CD1c-positive myeloid dendritic cell (primary cell): ENCODE measurements at regions not wholly inside any gene's neighbourhood (a gene's known extent, or its start where the extent isn't known, plus 50 kb on each side); places are given as distances from the start of the nearest gene placed in this dataset.
A peak's percentile ranks its signal among the peaks of the same experiment; 100 is the strongest.

ENCODE experiments used
- DNase-seq: peaks from one replicate; pipeline ENCODE4 v3.0.0-alpha.2; 2016; ENCODE audit errors: extremely low spot score

DNA sequence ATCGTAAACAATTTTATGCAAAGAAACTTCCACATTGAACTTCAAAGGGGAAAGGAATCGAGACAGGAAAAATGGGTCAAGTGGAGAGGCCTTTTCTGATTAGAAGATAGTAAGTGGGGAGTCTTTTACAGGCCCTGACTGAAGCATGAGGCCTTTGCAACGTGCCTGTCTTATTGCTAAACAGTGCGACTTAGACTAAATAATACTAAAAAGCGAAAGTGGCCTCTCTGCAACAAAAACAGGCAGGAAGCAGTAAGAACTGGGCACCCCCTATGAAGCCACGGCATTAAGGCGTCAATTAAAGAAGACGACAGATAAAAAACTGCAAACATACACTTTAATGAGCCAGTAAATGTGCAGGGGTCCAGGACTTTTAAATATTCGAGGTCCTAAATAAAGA, 283.4 kb upstream of the GRIP1 start:
- DNase-seq = no peak

DNA sequence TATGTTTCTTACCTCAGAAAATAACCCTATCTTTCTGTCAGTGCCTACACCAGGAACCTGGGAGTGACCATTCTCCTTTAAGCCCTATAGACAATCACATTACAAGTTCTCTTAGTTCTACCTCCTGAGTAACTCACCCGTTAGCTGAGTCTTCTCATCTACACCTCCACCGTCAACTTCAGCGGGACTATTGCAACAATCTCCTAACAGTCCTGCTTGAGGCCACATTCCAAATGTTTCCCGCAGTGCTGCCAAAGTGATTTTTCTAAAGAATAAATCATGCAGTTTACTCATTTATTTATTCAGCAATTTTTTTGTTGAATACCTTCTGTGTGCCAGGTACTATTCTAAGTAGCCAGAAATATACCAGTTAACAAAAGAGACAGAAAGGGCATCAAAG, 285.0 kb upstream of the GRIP1 start:
- DNase-seq = no peak

DNA sequence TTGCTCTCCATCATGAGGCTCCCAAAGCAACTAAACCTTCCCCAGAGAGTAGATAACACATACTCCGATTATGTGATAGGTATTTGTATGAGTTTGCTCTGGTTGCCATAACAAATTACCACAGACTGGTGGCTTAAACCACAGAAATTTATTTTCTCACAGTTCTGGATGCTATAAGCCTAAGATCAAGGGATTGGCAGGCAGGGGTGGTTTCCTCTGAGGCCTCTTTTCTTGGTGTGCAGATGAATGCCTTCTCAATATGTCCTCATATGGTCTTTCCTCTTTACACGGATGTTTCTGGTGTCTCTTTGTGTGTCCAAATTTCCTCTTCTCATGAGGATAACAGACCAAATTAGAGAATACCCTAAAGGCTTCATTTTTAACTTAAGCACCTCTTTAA, 285.8 kb upstream of the GRIP1 start:
- peak; percentile 6 for DNase-seq

DNA sequence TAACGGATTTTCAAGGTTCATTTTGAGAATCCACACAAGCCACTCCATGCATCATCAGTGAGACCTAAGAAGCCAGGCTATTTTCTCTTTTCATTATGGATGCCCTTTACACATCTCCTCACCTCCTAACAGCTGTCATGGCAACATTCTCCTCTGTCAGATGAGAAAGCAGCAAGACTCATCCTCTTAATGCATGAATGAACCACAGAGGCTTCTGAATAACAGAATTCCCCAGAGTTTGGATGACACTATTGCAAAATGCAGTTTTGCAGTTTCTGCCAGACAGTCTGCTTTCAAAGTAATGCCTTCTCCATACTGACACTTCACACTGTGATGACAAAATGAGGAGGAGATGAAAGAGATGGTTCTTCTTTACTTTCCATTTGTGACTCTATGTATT, 286.7 kb upstream of the GRIP1 start:
- no peak for DNase-seq

DNA sequence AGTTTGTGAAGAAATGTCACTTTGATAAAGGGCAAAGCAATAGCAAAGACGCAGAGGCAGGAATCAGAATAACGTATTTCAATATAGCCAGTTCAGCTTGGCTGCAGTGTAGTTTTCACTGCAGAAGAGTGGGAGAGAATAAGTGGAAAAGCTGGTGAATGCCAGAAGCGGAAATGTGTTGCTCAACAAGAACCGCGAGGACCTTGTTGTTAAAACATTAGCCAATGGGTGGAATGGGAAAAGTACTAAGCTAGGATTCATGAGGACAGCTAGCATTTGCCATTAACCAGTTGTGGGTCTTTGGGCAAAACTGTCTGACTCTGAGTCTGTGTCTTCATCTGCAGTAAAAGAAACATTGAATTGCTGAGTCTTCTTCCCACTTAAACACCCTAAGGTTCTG, 292.9 kb upstream of the GRIP1 start:
- DNase-seq = no peak

DNA sequence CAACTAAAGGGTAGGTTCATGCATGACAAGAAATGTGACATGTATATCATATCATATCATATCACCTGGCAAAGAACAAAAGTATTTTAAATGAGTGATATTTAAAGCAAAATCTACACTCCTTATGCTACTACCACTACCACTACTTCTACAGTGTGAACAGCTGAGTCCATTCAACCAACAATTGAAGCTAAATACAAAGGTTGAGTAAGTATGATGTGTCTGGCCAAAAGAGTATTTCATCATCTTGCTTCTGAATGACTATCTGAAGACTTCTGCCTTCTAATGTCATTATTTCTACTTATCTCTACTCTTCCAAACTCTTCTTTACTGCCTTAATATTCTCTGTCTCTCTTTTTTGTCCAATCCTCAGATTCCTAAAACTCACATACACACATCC, 292.6 kb upstream of the CAND1 start:
- no peak for DNase-seq

DNA sequence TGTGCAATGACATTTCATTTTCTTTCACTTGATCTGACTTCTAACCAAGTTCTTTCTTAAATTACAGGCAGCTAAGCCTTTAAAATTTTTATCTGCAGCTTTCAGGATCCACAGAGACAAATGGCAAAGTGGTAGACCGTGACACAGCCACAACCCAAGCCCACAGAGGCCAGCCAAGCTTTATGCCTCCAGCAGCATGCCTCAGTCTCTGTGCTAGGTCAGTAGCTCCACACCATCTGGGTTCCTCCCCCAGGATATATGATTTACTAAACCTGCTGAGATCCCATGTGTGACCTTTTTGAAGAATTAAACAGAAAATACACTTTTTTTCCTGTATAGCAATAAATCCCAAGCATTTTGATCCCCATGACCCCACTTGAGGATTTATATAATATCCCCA, 290.4 kb upstream of the CAND1 start:
- no peak for DNase-seq

DNA sequence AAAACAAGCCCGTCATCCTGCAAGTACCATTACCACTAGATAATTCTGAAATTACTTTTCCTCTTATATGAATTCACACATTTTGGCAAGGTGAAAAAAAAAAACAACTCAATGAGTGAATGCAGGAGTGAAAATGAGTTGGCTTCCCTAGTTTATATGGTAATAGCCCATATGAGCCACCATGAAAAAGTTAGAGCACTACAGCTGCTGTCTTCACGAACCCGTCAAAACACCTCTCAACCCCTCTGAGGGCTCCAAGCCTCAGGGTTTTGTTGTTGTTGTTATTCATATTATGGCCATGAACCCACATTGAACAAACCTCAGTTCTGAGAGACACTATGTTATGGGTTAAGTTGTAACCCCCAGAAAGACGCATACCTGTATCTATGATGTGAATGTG, 289.9 kb upstream of the CAND1 start:
- no peak for DNase-seq

DNA sequence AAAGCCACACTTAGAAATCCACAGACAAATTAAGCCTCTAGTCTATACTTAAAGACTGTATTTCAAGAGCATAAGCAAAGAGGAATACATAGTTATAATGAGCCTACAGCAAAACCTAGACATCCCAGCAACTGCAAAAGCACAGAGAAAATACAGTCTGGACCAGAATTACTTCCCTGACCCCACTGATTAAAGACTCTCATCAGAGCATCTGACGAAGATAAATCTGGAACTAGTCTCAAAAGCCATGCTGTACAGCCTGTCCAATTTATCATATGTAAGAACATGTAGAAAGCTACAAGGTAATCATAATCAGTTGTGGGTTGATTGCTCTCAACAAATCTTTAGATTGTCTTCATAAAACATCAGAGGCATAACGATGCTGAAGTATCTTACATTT, 285.1 kb upstream of the CAND1 start:
- no peak for DNase-seq

DNA sequence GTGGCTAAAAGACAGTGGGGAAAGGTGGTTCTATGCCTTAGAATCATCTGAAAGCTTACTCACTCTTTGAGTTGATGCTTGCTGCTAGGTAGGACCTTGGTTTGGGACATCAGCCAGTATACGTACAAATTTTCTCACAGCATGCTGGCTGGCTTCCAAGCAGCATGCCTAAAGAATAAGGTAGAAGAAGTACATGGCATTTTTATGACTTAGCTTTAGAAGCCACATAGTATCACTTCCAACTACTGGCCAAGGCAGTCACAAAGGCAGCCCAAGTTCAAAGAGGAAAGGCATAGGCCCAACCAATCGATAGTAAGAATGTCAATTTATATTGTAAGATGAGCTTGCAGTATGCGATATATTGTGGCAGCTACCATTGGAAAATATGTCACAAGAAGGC, 284.2 kb upstream of the CAND1 start:
- DNase-seq = no peak

DNA sequence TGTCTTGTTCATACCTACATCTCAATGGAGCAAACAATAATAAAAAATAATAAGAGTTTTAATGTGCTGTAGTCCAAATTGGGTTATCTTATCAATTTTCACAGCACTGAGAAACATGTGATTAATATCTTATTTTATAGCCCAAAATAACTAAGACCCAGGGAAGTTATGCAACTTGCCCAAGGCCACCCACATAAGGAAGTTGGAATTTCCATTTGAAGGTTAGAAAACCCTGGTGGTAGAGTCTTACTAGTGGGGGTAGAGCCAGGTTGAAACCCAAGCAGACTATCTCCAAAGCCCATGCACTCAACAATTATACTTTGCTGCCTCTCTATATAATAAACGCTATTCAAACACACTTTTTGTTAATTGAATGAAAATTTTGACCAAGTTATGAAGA, 270.0 kb upstream of the CAND1 start:
- no peak for DNase-seq

DNA sequence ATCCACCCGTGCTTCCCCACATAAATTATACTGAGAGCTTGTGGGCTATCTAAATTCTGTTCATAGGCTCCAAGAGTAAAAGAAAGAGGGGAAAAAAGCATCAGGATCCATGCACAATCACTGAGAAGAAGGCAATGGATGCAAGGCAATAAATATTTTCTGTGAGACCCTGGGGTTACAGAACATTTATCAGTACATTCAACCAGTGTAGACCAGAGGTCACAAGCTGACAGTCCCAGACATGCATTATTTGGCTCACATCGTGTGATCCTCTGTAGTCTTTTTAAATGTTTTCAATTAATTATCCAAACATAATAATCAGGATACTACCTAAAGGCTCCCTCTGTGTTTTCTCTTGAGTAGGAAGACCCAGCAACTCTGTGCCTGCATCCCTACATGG, 267.9 kb upstream of the CAND1 start:
- no peak for DNase-seq

DNA sequence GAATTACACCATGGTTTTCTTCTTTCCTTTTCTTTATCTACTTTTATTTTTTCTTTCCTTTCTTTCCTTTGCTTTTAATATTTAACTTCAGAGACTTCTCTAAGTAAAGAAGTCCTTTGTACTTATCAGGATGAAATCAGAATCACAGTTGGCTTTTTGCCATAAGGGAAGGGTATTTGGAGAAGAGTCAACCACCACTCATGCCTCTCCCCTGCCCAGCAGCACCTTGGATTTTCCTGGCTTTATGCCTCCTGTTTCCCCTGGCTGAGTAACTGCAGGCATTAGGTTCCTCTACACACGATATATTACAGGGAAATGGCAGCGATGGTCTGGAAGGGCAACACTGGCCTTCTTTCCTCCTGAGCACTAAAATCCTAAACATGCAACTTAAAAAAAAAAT, 266.4 kb upstream of the CAND1 start:
- DNase-seq = no peak

DNA sequence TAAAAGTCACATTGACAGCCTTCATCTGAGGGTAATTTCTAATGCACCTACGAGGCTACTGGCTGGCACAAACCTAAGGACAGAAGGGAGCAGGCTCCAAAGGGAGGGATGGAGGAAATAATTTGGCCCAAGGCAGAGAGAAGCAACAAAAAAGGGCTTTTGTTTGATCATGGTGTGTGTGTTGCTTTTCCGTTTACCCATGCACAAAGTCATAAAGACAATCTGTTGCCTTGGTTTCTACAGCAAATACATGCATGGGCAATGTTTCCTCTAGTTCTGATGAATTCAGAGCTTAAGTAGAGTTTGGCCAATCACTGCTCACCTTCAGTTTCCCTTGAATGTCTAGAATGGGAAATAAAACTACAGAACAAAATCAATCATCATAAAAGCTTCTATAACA, 262.5 kb upstream of the CAND1 start:
- no peak for DNase-seq

DNA sequence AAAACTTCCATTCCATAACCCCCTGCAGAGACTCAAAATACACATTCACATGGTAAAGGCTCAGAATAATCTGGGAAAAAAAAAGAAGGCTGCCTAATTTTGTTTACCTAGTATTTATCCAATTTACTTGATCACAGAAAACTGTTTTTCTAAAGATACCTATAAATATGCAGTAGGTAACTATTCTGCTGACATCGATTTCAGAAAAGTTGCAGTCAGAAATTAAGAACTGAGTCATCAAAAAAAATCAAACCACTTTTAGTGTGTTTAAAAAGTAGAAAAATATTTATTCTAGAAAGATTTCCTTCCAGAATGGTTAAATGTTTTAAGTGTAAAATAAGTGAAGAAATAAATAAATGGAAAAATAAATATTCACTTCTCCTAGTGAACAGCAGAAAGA, 254.5 kb upstream of the CAND1 start:
- DNase-seq = no peak

DNA sequence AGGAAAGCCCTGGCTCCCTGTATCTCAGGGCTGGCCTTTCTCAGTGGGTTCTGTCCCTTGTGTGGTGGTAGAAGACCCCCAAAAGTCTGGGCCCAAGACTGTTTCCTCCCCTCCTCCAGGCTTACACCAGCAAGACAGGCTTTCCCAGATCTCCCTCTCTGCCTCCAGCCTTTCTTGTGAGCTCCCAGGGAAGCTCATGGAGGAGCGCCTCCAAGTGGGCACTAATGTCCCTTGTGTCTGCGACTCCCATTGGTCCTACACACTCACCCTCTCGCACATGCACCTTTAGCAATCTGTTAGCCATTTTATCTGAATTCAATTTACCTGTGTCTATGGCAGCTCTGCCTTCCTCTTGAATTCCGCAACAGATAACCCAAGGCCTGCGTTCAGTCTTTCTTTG, 251.1 kb upstream of the CAND1 start:
- DNase-seq = no peak

DNA sequence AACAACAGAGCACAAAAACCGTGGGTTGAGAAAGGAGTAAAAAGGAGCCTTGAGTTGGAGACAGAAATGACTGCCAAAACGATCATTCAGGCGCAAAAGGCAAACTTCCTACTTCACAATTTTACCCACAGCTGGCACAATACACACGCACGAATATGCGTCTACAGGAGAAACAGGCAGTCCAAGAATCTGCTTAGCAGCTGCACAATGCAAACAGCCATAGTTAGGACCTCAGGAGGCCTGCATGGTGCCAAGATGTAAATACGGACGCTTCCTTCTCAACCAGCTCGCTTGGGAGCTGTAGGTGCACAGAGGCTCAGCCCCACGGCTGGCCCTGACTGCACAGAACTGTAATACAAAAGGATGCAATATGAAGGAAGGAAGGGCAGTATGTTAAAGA, 250.1 kb upstream of the CAND1 start:
- no peak for DNase-seq

DNA sequence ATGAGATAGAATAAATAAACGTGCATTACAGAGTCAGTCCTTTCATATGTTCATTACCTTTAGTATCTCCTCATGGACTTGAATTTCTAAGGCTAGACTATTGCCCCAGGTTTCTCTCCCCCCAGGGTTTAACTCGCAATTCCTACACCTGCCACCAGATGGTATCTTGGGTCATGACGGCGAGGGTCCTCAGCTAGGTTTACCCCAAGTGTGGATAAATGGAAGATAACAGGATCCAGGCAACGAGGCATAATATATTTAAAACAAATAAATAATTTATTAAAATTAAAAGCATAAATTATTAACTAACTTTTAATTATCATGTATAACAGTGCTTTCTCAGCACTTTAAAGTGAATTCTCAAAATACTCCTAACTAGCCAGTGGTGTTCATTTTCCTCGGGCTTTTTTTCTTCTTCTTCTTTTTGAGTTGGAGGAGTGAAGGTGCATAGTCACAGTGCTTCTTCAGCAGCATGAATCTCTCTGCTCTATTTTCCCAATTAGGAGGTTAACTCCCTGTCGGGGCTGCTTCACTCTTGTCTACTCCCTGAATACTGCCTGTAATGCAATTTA, 243.5 kb upstream of the CAND1 start:
- peak; percentile 14 for DNase-seq

DNA sequence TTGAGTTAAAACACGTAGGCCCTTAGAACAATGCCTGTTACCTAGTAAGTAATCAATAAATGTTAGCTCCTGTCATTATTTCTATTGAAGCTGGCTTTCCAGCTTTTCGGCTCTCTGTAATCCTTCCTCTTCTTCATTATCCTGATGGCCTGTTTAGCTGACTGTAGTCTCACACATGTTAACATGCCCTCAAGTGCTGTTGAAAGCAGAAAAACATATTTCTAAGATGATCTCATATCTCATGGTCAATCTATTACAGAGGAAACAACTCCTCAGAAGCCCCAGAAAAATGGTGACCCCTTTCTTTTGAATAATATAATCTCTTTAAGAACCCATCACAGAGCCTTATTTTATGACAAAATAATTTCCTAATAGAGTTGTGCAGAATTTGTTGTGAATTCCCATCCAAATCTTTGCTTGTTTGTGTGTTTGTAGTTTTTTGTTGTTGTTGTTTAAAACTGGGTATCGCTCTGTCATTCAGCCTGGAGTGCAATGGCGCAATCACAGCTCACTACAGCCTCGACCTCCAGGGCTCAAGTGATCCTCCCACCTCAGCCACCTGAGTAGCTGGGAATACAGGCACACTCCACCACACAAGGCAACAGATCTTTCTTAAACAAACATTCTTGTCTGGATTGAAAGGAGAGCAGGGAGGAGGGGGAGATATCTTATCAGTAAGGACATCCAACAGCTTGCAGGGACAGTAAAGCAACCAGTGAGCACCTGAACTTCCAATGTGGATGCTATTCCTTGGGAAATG, 242.5 kb upstream of the CAND1 start:
- DNase-seq = no peak

DNA sequence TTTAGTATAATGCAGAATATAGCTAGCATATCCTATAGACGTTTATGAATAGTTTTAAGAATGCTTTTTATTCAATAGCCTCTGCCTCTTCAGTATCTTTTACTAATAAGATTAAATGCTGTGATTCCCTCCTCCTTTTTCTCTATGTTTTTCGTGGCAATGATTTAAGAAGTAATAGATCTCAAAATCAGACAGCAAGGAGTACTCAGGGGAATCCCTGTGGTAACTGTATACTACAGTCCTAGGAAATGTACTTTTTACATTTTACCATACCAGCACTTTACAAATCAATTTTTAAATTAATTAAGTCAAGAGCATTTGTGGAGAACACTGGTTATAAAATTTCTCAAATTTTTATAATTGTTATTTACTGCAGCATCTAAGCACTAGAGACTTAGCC, 240.6 kb upstream of the CAND1 start:
- no peak for DNase-seq

DNA sequence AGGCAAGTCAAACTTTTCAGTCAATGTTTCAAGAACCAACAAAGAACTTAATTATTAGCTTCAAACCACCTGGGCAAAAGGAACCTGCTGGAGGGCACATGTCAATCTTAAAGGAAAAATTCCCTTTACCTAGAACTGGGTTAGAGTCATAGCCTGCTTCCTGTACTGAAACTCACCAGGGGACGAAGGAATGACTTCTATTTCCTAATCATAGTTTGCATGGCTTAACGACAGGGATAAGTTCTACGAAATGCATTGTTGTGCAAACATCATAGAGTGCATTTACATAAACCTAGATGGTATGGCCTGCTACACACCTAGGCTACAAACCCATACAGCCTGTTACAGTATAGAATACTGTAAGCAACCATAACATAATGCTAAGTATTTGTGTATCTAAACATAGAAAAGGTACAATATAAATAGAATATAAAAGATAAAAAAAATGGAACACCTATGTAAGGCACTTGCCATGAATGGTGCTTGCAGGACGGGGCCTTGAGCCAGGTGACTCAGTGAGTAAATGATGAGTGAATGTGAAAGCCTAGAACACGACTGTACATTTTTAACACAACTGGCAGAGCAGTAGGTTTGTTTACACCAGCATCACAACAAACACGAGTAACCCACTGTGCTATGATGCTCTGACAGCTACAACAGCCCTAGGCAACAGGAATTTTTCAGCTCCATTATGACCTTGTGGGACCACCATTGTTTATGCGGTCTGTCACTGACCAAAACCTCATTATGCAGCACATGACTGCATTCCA, 234.9 kb upstream of the CAND1 start:
- no peak for DNase-seq

DNA sequence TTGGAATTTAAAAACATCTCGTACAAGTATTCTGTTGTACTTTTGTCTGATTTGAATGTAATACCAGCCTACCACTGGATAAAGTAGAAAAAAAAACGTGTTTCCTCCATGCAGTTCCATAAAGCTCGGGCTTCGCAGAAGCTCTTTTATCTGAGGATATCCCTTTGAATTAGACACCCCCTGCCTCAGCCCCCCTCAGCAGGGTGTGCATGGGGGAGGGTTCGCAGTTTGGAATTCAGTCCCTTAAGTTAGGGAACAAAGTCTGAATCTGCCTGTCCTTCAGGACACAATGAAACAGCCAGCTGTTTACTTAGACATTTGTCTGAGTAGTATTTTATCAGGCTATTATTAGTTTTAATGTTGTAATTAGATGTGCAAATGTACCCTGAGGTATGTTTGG, 234.0 kb upstream of the CAND1 start:
- DNase-seq = no peak

DNA sequence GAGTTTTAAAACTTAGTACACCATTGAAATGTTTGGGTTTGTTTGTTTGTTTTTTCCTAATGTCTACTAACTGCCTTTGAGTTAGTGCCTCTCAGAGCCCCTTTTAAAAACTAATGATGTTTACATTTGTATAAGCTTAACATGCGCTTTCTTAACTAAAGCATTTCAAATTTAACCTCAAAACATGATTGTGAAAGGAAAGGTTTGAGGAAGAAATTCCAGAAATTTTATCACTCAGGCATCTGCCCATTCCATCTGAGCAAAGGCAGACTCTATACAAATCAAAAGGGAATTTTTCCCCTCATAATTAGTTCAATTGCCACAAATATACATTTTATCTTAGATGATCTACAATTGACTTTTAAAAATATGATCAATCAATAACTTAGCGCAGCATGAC, 230.7 kb upstream of the CAND1 start:
- DNase-seq = no peak
